HG02571 (cell line): ENCODE measurements at regions not wholly inside any gene's neighbourhood (a gene's known extent, or its start where the extent isn't known, plus 50 kb on each side); places are given as distances from the start of the nearest gene placed in this dataset.
"Not testable (repeated sequence)": the region's sequence is repeated elsewhere in the genome, so short reads cannot be mapped to it uniquely, and the experiment has no call there.

Experiments
- ATAC-seq: cut with Tn5 transposase; IDR thresholded peaks from one replicate; pipeline ENCODE4 v1.9.1; 2021; ENCODE audit warnings: mild to moderate bottlenecking, moderate library complexity; ENCODE audit not compliant: unreplicated experiment

DNA sequence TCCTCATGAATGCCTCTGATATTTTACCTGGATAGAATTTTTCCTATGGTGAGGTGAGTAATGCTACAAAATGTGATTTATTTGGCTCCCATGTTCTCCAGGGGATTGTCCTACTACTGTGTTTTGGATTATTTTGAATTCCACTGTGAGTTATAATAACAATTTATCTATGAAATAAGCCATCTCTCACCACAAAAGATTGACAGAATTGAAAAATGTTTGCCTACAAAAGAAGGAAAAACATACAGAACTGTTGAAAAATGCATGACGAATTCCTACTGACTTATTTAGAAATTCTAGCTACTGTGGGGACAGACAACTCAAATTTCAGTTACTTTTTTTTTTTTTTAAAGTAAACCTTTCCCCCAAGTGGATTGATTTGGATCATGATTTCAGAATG lies 463.7 kb upstream of the GRIN3A start:
- no peak for ATAC-seq

DNA sequence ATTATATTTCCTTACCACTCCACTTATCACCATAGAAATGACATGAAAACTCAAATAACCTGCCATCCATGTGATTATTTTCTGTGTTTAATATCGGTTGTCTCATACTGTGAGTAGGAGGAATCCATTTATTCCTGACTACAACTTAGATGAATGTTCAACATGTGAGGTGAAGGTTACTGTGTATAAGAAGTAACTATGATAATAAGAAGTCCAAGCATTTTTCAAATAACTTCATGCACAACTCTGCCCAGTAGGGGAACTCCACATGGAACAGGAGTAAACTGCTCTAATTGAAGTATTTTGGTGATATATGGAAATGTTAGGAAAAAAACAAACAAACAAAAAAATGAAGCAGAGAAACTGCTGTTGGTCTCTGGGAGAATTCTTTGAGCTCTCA lies 447.5 kb upstream of the GRIN3A start:
- ATAC-seq: no peak

DNA sequence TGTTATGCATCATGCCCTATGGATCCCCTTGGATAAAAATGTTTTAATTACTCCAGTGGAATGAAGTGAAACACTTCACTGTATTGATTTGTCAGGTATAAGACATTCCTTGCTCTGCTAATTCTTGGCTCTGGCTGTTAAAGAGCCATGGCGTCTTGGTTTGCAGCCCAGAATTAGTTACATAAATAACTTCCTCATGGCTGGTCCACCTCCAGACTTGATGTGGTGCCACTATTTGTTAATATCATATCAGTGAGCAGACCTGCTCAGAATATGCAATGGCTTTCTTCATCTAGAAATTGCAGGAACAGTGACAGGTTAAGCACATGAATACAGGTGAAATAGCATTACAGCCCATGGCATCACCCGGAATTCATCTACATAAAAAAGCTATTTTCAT lies 446.9 kb upstream of the GRIN3A start:
- no peak for ATAC-seq

DNA sequence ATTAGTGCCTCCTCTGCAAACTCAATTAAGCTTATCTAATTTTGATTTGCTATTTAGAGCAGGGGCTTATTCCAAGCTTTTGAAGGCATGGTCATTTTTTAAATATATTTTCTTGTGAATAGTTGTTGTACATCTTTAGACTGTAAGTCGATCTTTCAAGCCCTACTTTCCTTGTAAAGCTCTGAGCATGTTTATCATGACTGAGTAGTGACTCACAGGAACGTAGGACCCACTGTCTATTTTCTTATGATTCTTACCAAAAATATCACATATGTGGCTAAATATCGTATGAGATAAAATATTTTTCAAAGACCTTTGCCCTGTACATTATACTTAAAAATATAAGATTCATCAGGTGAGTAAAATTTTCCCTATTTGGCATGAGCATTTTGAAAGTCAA lies 440.4 kb upstream of the GRIN3A start:
- ATAC-seq: no peak

DNA sequence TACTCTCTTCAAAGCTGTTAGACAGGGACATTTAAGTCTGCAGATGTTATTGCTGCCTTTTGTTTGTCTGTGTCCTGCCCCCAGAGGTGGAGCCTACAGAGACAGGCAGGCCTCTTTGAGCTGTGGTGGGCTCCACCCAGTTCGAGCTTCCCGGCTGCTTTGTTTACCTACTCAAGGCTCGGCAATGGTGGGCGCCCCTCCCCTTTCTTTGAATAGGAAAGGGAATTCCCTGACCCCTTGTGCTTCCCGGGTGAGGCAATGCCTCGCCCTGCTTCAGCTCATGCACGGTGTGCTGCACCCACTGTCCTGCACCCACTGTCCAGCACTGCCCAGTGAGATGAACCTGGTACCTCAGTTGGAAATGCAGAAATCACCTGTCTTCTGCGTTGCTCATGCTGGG lies 435.8 kb upstream of the GRIN3A start:
- not testable (repeated sequence) for ATAC-seq

DNA sequence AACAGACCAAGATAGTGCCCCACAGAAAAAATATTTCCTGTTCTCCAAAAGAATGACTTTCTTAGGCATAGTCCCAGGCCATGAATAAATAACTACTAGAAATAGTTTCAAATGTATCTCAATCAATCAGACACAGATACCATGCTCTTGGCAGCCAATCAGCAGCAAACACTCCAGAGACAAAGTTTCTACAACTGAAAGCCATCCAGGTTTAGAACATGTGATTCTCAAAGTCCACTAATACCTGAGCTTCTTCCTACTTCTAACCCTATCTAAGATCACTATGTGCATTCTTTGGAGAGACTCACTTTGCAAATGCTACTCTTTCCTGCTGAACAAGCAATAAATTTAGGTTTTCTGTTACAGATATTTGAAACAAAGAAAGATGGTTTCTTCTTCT lies 425.8 kb upstream of the GRIN3A start:
- ATAC-seq: no peak

DNA sequence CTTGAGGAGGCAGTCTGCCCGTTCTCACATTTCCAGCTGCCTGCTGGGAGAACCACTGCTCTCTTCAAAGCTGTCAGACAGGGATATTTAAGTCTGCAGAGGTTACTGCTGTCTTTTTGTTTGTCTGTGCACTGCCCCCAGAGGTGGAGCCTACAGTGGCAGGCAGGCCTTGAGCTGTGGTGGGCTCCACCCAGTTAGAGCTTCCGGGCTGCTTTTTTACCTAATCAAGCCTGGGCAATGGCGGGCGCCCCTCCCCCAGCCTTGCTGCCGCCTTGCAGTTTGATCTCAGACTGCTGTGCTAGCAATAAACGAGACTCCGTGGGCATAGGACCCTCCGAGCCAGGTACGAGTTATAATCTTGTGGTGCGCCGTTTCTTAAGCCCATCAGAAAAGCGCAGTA lies 414.6 kb upstream of the GRIN3A start:
- not testable (repeated sequence) for ATAC-seq

DNA sequence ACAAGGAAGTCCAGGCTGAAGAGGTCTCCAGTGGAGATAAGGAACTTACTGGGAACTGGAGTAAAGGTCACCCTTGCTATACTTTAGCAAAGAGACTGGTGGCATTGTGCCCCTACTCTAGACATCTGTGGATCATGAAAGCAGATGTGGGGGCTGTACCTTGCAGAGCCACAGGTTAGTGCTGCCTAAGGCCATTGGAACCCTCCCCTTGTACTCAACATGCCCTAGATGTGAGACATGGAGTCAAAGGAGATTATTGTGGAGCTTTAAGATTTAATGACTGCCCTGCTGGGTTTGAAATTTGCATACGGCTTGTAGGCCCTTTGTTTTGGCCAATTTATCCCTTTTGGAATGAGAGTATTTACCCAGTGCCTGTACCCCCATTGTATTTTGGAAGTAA lies 397.3 kb upstream of the GRIN3A start:
- no peak for ATAC-seq

DNA sequence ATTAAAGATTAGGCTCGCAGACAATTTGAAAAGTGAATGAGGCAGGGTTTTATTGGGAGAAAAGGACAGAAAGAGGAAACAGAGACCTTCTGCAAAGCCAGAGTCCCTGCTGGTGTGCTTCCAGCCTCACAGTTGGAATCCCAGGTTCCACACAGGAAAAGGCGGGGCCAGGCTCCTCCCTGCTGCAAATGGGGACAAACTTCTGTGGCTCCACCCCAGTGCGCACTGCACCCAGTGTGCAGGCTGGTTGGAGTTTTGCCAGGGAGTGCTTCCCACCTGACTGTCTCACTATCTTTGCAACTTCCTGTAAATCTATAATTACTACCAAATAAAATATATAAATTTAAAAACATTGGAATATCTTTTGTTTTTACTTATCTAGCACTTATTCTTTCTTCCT lies 386.0 kb upstream of the GRIN3A start:
- no peak for ATAC-seq

DNA sequence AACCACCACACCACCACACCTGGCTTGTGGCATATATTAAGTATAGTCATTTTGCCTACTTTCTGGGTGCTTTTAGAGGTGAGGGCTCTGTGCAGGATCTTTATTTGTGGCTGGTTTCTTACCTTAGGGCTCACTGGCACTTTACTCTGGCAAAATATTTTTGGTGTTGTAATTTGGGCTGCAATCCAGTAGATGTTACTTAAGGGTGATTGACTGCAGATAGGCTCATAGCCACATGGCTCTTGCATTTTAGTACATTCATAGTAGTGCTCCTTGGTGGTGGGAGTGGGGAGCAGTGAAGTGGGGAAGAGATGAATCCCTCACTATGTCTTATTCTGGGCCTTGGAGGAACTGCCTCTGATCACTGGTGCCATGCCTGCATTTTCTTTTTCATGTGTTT lies 376.1 kb upstream of the GRIN3A start:
- no peak for ATAC-seq

DNA sequence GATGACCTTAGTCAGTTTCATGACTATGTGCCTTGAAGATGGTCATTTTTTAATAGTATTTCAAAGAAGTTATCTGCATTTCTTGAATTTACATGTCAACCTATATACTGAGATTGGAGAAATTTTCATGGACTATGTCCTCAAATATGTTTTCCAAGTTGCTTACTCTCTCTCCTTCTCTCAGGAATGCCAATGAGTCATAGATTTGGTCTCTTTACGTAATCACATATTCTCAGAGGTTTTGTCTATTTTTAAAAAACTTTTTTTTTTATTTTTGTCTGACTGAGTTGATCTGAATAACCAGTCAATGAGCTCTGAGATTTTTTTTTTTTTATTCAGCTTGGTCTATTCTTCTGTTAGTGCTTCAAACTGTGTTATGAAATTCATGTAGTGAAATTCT lies 374.7 kb upstream of the GRIN3A start:
- no peak for ATAC-seq

DNA sequence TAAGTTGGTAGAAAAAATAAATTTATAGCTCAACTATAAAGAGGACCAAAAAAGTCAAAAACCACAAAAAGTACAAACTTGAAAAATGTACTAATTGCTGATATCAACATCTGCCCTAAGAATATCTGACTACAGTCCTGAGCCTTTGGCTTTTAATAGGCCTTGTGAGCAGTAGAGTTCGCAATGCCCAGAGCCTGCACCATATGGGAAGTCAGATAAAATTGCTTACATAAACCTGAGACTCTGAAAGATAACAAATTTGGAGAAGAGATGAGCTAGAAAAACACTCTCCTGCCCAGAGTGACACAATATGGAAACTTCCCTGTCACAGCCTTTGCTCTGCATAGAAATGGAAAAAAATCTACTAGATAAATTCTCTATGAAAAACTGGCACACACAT lies 368.0 kb upstream of the GRIN3A start:
- no peak for ATAC-seq

DNA sequence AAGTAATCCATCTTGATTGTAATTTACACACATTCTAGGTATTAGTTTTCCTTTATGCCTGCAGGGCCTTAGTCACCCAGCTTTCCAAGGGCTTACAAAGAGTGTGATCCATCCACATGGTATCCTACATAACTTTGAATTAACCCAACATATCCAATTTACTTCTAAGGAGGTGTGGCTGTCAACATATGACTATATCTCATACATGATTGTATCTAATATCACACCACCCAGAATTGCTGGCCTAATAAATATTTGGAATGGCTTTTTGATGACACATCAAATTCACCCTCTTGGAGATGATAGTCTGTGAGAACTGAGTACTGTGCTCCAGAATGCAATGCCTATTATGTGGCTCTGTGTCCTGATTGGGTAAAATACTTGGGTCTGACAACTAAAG lies 363.3 kb upstream of the GRIN3A start:
- ATAC-seq: no peak

DNA sequence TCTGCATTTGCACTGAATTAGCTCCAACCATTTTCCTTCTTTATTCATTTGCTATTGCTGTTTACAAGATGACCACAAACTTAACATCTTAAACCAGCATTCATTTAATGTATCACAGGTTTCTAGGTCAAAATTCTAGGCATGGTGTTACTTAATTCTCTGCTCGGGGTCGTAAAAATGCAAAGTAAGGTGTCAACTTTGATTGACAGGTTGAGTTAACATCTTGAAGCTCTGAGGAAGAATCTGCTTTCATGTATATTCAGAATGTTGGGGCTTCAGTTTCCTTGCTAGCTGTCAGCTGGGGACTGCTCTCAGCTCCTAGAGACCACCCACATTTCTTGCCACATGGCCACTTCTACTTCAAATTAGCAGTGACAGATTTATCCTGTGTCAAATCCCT lies 348.7 kb upstream of the GRIN3A start:
- ATAC-seq: no peak

DNA sequence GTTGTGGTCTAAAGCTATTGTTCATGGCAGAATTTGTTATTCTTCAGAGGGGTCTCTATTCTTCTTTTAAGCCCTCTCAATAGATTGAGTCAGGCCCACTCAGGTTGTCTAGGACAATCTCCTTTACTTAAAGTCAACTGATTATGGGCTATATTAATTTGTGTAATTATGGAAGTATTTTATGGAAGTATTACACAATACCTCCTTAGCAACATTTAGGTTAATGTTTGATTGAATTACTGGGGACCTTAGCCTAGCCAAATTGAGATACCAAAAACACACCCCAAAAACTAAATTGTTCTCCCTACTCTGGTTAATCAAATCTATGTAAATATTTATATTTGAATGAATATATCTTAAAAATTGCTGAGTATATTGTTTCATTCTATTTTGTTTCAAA lies 347.1 kb upstream of the GRIN3A start:
- no peak for ATAC-seq

DNA sequence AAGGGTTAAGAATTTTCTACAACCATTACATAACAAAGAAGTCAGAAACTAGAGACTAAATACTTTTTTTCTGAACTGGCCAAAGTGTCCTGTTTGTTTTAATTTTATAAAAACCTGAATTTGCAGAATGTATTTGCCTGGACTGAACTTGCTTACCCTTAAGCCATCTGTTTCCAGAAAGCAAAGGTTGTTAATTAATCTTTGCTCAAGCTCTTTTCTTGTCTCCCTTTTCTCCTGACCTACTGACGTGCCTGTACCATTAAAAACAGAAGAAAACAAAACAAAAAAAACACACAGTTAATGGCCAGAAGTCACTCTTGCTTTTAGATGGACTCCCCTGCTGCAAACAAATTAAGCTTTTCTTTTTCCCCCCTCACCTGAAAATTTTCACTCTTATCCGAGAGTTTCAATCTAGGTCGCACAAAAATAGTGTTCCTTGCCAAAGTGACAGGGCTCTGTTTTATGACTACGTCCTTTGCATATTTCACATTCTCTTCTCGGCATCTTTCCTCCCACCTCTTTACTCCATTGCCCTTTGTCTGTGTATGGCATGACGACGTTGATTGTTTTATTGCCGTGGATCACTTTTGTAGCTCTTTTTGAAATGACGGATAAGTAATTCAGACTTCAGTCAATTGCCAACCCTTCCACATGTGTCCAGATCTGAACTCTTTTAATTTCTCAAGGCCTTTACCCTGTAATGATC lies 333.8 kb upstream of the GRIN3A start:
- ATAC-seq: no peak

DNA sequence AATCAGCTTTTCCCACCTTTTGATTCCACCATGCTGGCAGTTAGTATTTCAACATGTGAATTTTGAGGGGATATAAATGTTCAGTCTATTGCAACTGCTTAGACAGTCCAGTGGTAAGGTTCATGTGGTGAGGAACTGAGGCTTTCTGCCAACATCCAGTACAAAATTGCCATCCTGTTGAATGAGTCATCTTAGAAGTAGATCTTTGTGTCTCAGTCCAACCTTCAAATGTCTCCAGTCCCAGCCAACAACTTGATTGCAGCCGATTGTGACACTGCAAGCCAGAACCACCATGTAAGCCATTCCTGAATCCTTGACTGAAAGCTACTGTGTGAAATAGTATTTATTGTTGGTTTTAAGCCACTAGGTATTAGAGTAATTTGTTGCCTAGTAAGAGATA lies 331.5 kb upstream of the GRIN3A start:
- no peak for ATAC-seq

DNA sequence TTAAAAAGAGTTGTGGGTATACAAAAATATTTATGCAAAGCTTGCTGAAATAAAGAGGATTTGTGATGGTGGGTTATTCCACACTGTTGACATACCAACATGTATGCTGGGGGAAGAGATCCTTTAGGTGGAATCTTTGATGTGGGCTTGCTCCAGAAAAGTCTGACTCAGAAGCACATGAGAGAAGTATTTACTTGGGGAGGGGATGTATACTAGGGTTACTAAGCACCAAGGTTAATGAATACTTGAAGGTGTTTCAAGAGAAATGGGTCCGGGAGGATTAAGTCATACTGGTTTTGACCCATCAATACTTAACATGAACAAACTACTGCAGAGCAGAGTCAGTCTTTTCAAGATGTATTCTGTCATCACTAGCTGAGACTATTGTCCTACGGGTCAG lies 316.4 kb upstream of the GRIN3A start:
- no peak for ATAC-seq

DNA sequence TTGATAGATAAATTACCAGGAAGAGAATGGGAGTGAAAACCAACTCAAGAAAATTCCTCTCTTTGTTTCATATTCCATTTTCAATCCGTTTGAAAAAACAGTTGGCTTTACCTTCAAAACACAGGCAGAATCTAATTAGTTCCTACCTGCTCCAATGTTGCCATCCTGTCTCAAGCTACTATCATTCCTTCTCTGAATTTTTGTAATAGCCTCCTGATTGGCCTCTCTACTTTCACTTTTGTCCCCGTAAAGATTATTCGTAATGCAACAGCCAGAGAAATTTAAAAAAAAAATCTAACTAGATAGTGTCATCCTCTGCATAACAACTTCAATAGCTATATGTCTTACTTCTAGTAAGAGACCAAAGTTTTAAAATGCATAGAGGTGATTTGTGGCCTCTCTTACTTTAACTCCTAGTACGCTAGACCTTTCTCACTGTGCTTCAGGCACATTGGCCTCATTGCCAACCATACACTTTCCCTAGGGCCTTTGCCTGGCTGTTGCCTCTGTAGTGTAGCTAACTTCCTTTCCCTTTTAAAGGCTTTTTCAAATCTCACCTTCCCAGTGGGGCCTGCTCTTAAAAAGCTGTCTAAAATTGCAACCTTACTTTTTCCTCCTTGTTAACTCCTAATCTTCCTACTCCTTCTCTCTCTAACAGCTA lies 311.3 kb upstream of the GRIN3A start:
- no peak for ATAC-seq

DNA sequence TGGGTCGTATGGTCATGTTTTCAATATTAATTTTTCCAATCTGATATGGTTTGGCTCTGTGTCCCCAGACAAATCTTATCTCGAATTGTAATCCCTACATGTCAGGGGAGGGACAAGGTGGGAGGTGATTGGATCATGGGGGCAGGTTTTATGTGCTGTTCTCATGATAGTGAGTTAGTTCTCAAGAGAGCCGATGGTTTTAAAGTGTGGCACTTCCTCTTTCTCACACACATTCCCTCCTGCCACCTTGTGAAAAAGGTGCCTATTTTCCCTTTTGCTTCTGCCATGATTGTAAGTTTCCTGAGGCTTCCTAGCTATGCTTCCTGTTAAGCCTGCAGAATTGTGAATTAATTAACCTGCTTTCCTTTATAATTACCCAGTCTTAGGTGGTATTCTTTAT lies 309.1 kb upstream of the GRIN3A start:
- no peak for ATAC-seq

DNA sequence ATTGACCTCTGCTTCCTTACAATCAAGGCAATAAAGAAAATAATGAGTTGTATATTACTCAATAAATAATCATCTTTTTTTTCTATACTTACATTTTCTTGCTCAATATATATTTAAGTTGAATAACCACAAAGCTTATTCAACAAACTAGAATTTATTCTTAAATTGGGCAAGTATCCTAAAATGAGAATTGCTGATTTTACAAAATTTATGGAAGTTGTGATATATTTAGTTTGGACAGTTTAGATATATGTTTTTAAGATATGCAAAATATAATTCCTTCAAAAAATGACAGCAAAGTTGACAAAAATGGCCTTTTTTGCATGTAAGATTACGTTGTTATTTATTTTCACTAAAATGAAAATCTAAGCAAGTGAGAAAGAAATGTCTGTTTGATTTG lies 305.7 kb upstream of the GRIN3A start:
- ATAC-seq: no peak

DNA sequence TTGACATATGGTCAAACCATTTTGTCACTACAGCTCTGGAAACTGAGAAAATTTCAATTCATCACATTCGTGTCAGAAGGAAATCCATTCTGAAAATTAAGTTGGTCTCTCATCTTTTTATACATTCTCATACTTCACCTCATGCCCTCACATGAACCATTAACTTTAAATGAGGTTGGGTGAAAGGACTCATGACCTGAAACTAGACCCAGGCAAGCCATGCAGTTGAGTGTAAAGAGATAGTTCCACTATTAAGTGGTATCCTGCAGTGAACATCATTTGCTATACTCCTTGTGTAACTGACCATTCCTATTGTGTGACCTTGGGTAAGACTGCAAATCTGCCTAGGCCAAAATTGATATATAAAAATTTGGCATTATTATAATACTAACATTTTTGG lies 299.6 kb upstream of the GRIN3A start:
- ATAC-seq: no peak

DNA sequence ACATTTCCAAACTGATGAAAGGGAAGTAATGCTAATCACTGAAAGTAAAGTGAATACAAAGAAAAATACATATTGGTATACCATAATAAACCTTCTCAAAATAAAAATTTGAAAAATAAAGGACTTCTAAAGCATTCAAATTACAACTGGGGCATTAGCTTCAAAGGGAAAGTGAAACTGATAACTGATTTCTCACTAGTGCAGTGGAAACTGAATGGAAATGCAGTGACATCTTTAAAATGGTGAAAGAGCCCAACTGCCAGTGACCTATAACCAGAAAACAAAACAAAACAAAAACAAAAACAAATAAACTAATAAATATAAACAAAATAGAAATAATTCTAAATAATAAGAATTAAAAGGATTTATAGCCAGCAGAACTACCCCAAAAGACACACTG lies 297.5 kb upstream of the GRIN3A start:
- ATAC-seq: peak; percentile 89
